GM18511 (cell line): ENCODE measurements at regions not wholly inside any gene's neighbourhood (a gene's known extent, or its start where the extent isn't known, plus 50 kb on each side); places are given as distances from the start of the nearest gene placed in this dataset.

Experiments used
- ATAC-seq: cut with Tn5 transposase; IDR thresholded peaks from one replicate; pipeline ENCODE4 v1.9.1; 2021; ENCODE audit warnings: mild to moderate bottlenecking, moderate library complexity; ENCODE audit not compliant: unreplicated experiment

GRCh38 chr6:121499666-121500065 lies 64.2 kb downstream of the GJA1 start:
- no peak for ATAC-seq

GRCh38 chr6:121503589-121503991 lies 68.1 kb downstream of the GJA1 start:
- no peak for ATAC-seq

- no peak for ATAC-seq
Measured at GRCh38 chr6:121504227-121504626, 68.8 kb downstream of the GJA1 start.

GRCh38 chr6:121505284-121505683 lies 69.8 kb downstream of the GJA1 start:
- ATAC-seq, result no peak

GRCh38 chr6:121506761-121507754 lies 71.6 kb downstream of the GJA1 start:
- no peak for ATAC-seq

GRCh38 chr6:121510568-121511177 lies 75.2 kb downstream of the GJA1 start:
- no peak for ATAC-seq

GRCh38 chr6:121515630-121516265 lies 80.3 kb downstream of the GJA1 start:
- no peak for ATAC-seq

GRCh38 chr6:121516331-121516730 lies 80.9 kb downstream of the GJA1 start:
- no peak for ATAC-seq

GRCh38 chr6:121520337-121521163 lies 85.1 kb downstream of the GJA1 start:
- ATAC-seq, result no peak

- ATAC-seq, result no peak
Measured at GRCh38 chr6:121521164-121521555, 85.7 kb downstream of the GJA1 start.

GRCh38 chr6:121522265-121522664 lies 86.8 kb downstream of the GJA1 start:
- no peak for ATAC-seq

GRCh38 chr6:121522771-121523386 lies 87.4 kb downstream of the GJA1 start:
- ATAC-seq, result no peak

- no peak for ATAC-seq
Measured at GRCh38 chr6:121523628-121524027, 88.2 kb downstream of the GJA1 start.

- no peak for ATAC-seq
Measured at GRCh38 chr6:121526282-121526681, 90.8 kb downstream of the GJA1 start.

GRCh38 chr6:121531658-121532169 lies 96.3 kb downstream of the GJA1 start:
- no peak for ATAC-seq

GRCh38 chr6:121533321-121533841 lies 97.9 kb downstream of the GJA1 start:
- ATAC-seq, result no peak

- no peak for ATAC-seq
Measured at GRCh38 chr6:121535777-121536176, 100.3 kb downstream of the GJA1 start.

- ATAC-seq, result no peak
Measured at GRCh38 chr6:121536345-121536744, 100.9 kb downstream of the GJA1 start.

GRCh38 chr6:121539439-121539838 lies 104.0 kb downstream of the GJA1 start:
- no peak for ATAC-seq

- no peak for ATAC-seq
Measured at GRCh38 chr6:121540210-121540609, 104.8 kb downstream of the GJA1 start.
